ENCODE measurements at regions not wholly inside any gene's neighbourhood (a gene's known extent, or its start where the extent isn't known, plus 50 kb on each side); places are given as distances from the start of the nearest gene placed in this dataset.
"Not testable (repeated sequence)": the region's sequence is repeated elsewhere in the genome, so short reads cannot be mapped to it uniquely, and the experiment has no call there.

- DNase-seq (ENCODE audit: low read depth): no peak
Observed at GRCh38 chr17:83204230-83204725, 124.9 kb downstream of the METRNL start.

GRCh38 chr17:83204736-83205386 lies 125.5 kb downstream of the METRNL start:
- DNase-seq (ENCODE audit: low read depth): not testable (repeated sequence)

- not testable (repeated sequence) for DNase-seq (ENCODE audit: low read depth)
Observed at GRCh38 chr17:83205387-83206035, 126.1 kb downstream of the METRNL start.

- DNase-seq (ENCODE audit: low read depth): not testable (repeated sequence)
Observed at GRCh38 chr17:83206036-83206394, 126.6 kb downstream of the METRNL start.

GRCh38 chr17:83206819-83207588 lies 127.6 kb downstream of the METRNL start:
- DNase-seq (ENCODE audit: low read depth): not testable (repeated sequence)

- DNase-seq (ENCODE audit: low read depth): not testable (repeated sequence)
Observed at GRCh38 chr17:83247001-83247400, 167.6 kb downstream of the METRNL start.

All from stimulated activated CD8-positive, alpha-beta memory T cell treated with anti-CD3 and anti-CD28 coated beads, Interleukin-12 subunit alpha, Interleukin-12 subunit beta, amount 100 ng/mL, for 4 hours (primary cell).